Daoy (cell line): ENCODE measurements at regions not wholly inside any gene's neighbourhood (a gene's known extent, or its start where the extent isn't known, plus 50 kb on each side); places are given as distances from the start of the nearest gene placed in this dataset.

Experiments used
- DNase-seq: peaks from one replicate; pipeline ENCODE4 v3.0.0-alpha.2; 2015; ENCODE audit warnings: low read depth

- no peak for DNase-seq
These were observed 263.4 kb downstream of the MRTFB start for GRCh38 chr16:14334366-14335080.

- DNase-seq = no peak
These were observed 262.2 kb downstream of the MRTFB start for GRCh38 chr16:14333361-14333760.

- DNase-seq = no peak
These were observed 259.9 kb downstream of the MRTFB start for GRCh38 chr16:14331020-14331419.

GRCh38 chr16:14329727-14330350 is 258.7 kb downstream of the MRTFB start:
- DNase-seq = no peak

- no peak for DNase-seq
These were observed 254.6 kb downstream of the MRTFB start for GRCh38 chr16:14325502-14326401.

- DNase-seq = no peak
These were observed 253.5 kb downstream of the MRTFB start for GRCh38 chr16:14324581-14324980.

- DNase-seq = no peak
These were observed 251.1 kb downstream of the MRTFB start for GRCh38 chr16:14322186-14322585.

GRCh38 chr16:14321542-14321941 is 250.4 kb downstream of the MRTFB start:
- no peak for DNase-seq

GRCh38 chr16:14320406-14320805 is 249.3 kb downstream of the MRTFB start:
- no peak for DNase-seq
